Tibial nerve (tissue), 4 donors: ENCODE measurements at regions not wholly inside any gene's neighbourhood (a gene's known extent, or its start where the extent isn't known, plus 50 kb on each side); places are given as distances from the start of the nearest gene placed in this dataset.

Source experiments
- EP300 ChIP-seq, 2 donors: sonication (generic); formaldehyde crosslinking; IDR thresholded peaks; one replicate each; pipeline ENCODE4 v1.6.1; 2017; ENCODE audit warnings: antibody characterized with exemption in 2 of 2, mild to moderate bottlenecking in 1 of 2
- TF ChIP-seq, protein P1 (sequence below), 5 experiments: fragments of 200-600 bp in 3 of 5; fragments of 450-650 bp in 2 of 5; sonication (generic) in 3 of 5; IDR thresholded peaks; one replicate each; pipeline ENCODE4 v1.5.1; 2016 to 2019; ENCODE audit warnings: antibody characterized with exemption in 5 of 5, mild to moderate bottlenecking in 3 of 5, moderate library complexity in 2 of 5

DNA sequence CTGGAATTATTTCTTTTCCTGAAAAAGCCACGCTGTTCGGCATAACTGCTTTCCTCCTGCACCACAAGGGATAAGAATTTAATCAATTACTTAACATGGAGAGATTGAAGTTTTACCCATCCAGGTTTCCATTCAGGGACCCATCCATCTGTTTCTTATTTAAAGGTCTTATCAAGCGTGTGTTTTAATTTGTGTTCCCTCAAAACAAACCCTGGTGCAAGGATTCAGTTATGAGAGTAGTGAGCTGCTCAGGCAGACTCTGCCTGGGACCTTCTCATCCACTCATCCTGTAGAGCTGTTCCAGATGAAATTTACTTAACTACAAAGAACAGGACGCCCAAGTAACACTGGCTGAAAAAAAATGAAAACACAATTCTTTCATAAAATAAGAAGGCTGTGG lies 97.8 kb downstream of the BANF2 start:
- TF ChIP-seq, protein P1, sequence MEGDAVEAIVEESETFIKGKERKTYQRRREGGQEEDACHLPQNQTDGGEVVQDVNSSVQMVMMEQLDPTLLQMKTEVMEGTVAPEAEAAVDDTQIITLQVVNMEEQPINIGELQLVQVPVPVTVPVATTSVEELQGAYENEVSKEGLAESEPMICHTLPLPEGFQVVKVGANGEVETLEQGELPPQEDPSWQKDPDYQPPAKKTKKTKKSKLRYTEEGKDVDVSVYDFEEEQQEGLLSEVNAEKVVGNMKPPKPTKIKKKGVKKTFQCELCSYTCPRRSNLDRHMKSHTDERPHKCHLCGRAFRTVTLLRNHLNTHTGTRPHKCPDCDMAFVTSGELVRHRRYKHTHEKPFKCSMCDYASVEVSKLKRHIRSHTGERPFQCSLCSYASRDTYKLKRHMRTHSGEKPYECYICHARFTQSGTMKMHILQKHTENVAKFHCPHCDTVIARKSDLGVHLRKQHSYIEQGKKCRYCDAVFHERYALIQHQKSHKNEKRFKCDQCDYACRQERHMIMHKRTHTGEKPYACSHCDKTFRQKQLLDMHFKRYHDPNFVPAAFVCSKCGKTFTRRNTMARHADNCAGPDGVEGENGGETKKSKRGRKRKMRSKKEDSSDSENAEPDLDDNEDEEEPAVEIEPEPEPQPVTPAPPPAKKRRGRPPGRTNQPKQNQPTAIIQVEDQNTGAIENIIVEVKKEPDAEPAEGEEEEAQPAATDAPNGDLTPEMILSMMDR (IDR thresholded peaks at IDR 0.05) = no peak
- TF ChIP-seq EP300 (IDR thresholded peaks at IDR 0.05) = no peak
